CD4-positive, alpha-beta T cell (primary cell): ENCODE measurements at regions not wholly inside any gene's neighbourhood (a gene's known extent, or its start where the extent isn't known, plus 50 kb on each side); places are given as distances from the start of the nearest gene placed in this dataset.

Experiments used
- ATAC-seq: fragments of 200-7000 bp; cut with Tn5 transposase; one replicate; pipeline ENCODE4 v1.10.0; 2022; ENCODE audit warnings: mild to moderate bottlenecking; ENCODE audit not compliant: poor library complexity
- CTCF ChIA-PET: fragments of 350-600 bp; sonication (Branson Sonifier 250); formaldehyde crosslinking; loops from one replicate; lab custom pipeline; 2021; ENCODE audit warnings: antibody characterized with exemption, inconsistent platforms; lab: Charles Lee
- POLR2A ChIA-PET: fragments of 350-600 bp; sonication (Branson Sonifier 250); formaldehyde crosslinking; loops from one replicate; lab custom pipeline; 2021; ENCODE audit warnings: antibody characterized with exemption, inconsistent platforms; lab: Charles Lee
- DNase-seq, 14 experiments: peaks; one replicate each; pipeline ENCODE4 v3.0.0-alpha.2; 2013 to 2020; ENCODE audit warnings: mixed read lengths in 2 of 14
- H3K27ac ChIP-seq, 2 donors: one replicate each; pipeline versions ENCODE4 v1.5.1 to v1.7.0; 2013; ENCODE audit warnings: low read length in 2 of 2, low read depth in 1 of 2, mild to moderate bottlenecking in 1 of 2
- H3K27me3 ChIP-seq, 2 experiments: 1 replicate in 1 of 2; 2 replicates in 1 of 2; pipeline versions ENCODE4 v1.6.1 to v1.7.0; 2013; ENCODE audit warnings: low read length in 2 of 2, control low read depth in 1 of 2, mild to moderate bottlenecking in 1 of 2, moderate library complexity in 1 of 2; ENCODE audit not compliant: insufficient read depth in 2 of 2, control insufficient read depth in 1 of 2
- H3K36me3 ChIP-seq: one replicate; pipeline ENCODE4 v1.6.1; 2013; ENCODE audit warnings: low read length, control low read depth; ENCODE audit not compliant: insufficient read depth
- H3K4me1 ChIP-seq: one replicate; pipeline ENCODE4 v1.6.1; 2013; ENCODE audit warnings: low read length, control low read depth; ENCODE audit not compliant: insufficient read depth
- H3K4me3 ChIP-seq: one replicate; pipeline ENCODE4 v1.5.1; 2013; ENCODE audit warnings: mild to moderate bottlenecking, low read length, moderate library complexity
- H3K9me3 ChIP-seq, 2 experiments: 1 replicate in 1 of 2; 2 replicates in 1 of 2; pipeline versions ENCODE4 v1.6.1 to v1.7.0; 2013; ENCODE audit warnings: low read length in 2 of 2, mild to moderate bottlenecking in 2 of 2, control low read depth in 1 of 2, moderate library complexity in 1 of 2; ENCODE audit not compliant: control insufficient read depth in 1 of 2, insufficient read depth in 1 of 2
- H3K27ac Mint-ChIP-seq: one replicate; pipeline ENCODE4 v1.8.0; 2020; ENCODE audit warnings: mixed read lengths
- H3K27me3 Mint-ChIP-seq: one replicate; pipeline ENCODE4 v1.8.0; 2021; ENCODE audit warnings: mixed read lengths
- H3K36me3 Mint-ChIP-seq: one replicate; pipeline ENCODE4 v1.8.0; 2021; ENCODE audit warnings: low read depth, mixed read lengths
- H3K4me1 Mint-ChIP-seq: one replicate; pipeline ENCODE4 v1.8.0; 2021; ENCODE audit warnings: low read depth, mixed read lengths
- H3K4me3 Mint-ChIP-seq: one replicate; pipeline ENCODE4 v1.8.0; 2020; ENCODE audit warnings: mild to moderate bottlenecking, mixed read lengths
- H3K9me3 Mint-ChIP-seq: one replicate; pipeline ENCODE4 v1.8.0; 2020; ENCODE audit warnings: mixed read lengths
- CTCF ChIP-seq: fragments of 200-600 bp; IDR thresholded peaks from one replicate; pipeline ENCODE4 v1.8.0; 2022; ENCODE audit warnings: antibody characterized with exemption, mild to moderate bottlenecking
- intact Hi-C, 2 experiments: fragments of 100-400 bp; cut with DNase I in 1 of 2; cut with micrococcal nuclease in 1 of 2; formaldehyde crosslinking; loops; one replicate each; pipeline versions ENCODE4 v1.15.1 to v1.9.0; 2023 to 2025; cut with DNase I, micrococcal nuclease

DNA sequence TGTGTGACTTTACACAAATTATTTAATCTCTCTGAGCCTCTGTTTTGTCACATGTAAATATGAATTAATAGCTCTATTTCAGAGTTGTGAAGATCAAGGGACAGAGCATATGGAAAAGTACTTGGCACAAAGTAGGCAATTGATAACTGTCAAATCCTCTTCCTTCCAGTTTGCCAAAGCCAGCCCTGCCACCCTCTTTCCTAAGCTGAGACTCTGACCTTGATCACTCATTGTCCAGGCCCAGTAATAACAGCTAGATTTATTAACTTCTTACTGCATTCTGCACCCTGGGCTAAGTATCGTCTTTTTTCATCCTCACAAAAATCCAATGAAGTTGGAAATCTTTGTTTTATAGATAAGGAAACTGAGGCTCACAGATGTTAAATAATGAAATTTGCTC, 70.8 kb upstream of the ATP1A1 start:
- intact Hi-C loops = no loop called here
- ATAC-seq (no peak), DNase-seq (no peak)
- Mint-ChIP-seq H3K4me1 (peaks cover 6% of the 10 kb centered on the region), H3K36me3 (no peaks in the 10 kb centered on the region), H3K9me3 (no peaks in the 10 kb centered on the region), H3K4me3 (no peak overlapping the region), H3K27me3 (no peaks in the 10 kb centered on the region), H3K27ac (no peak overlapping the region)
- Histone ChIP-seq H3K4me1 (no peaks in the 10 kb centered on the region), H3K4me3 (no peak overlapping the region), H3K36me3 (no peaks in the 10 kb centered on the region), H3K27me3 (no peaks in the 10 kb centered on the region), H3K27ac (no peak overlapping the region), H3K9me3 (peaks cover 0 to 5% of the 10 kb centered on the region in 2 experiments)
- TF ChIP-seq CTCF = no peak
- POLR2A ChIA-PET = no interaction called here
- CTCF ChIA-PET = interaction anchor here (1.2 kb wide), 1 partner anchor 15 kb away, joined by 3 read pairs; no protein-coding TSS in a partner anchor

- no peak for ATAC-seq
Measured at GRCh38 chr1:116306102-116306501, 66.9 kb upstream of the ATP1A1 start.

GRCh38 chr1:116306840-116307442, 66.1 kb upstream of the ATP1A1 start:
- ATAC-seq = no peak
- POLR2A ChIA-PET = interaction anchor here (0.8 kb wide), 1 partner anchor 11 kb away, joined by 3 read pairs; no protein-coding TSS in a partner anchor
- intact Hi-C loops = loop anchor here in 1 of 2 experiments (5.0 kb wide), 1 partner anchor 35 kb away; no protein-coding TSS in a partner anchor

More at GRCh38 chr1:116306102-116306501, 66.9 kb upstream of the ATP1A1 start:
- Mint-ChIP-seq H3K4me3 (no peak overlapping the region), H3K27ac (no peak overlapping the region), H3K36me3 (no peaks in the 10 kb centered on the region), H3K27me3 (no peaks in the 10 kb centered on the region), H3K9me3 (no peaks in the 10 kb centered on the region), H3K4me1 (peaks cover 21% of the 10 kb centered on the region)
- CTCF ChIA-PET = no interaction called here
- TF ChIP-seq CTCF = no peak
- intact Hi-C loops = loop anchor here in 1 of 2 experiments (5.0 kb wide), 1 partner anchor 34 kb away; no protein-coding TSS in a partner anchor
- H3K27me3 ChIP-seq = no peaks in the 10 kb centered on the region
- H3K4me3 ChIP-seq = no peak overlapping the region
- H3K36me3 ChIP-seq = no peaks in the 10 kb centered on the region
- H3K9me3 ChIP-seq = no peaks in the 10 kb centered on the region
- peaks cover 4% of the 10 kb centered on the region for H3K4me1 ChIP-seq
- POLR2A ChIA-PET = no interaction called here
- H3K27ac ChIP-seq = no peak overlapping the region
- no peak for DNase-seq

More at GRCh38 chr1:116306840-116307442, 66.1 kb upstream of the ATP1A1 start:
- Histone ChIP-seq H3K9me3 (no peaks in the 10 kb centered on the region), H3K36me3 (no peaks in the 10 kb centered on the region), H3K4me1 (peaks cover 4% of the 10 kb centered on the region), H3K27me3 (no peaks in the 10 kb centered on the region), H3K4me3 (no peak overlapping the region), H3K27ac (no peak overlapping the region)
- DNase-seq = no peak
- no peak for TF ChIP-seq CTCF
- Mint-ChIP-seq H3K4me1 (peaks cover 25% of the 10 kb centered on the region), H3K27me3 (no peaks in the 10 kb centered on the region), H3K36me3 (no peaks in the 10 kb centered on the region), H3K9me3 (no peaks in the 10 kb centered on the region), H3K4me3 (no peak overlapping the region), H3K27ac (no peak overlapping the region)
- CTCF ChIA-PET = no interaction called here
